GM21360 (cell line): ENCODE measurements at regions not wholly inside any gene's neighbourhood (a gene's known extent, or its start where the extent isn't known, plus 50 kb on each side); places are given as distances from the start of the nearest gene placed in this dataset.
"Not testable (repeated sequence)": the region's sequence is repeated elsewhere in the genome, so short reads cannot be mapped to it uniquely, and the experiment has no call there.

Experiments used
- ATAC-seq: cut with Tn5 transposase; IDR thresholded peaks from one replicate; pipeline ENCODE4 v1.9.1; 2021; ENCODE audit warnings: mild to moderate bottlenecking, moderate library complexity; ENCODE audit not compliant: unreplicated experiment

DNA sequence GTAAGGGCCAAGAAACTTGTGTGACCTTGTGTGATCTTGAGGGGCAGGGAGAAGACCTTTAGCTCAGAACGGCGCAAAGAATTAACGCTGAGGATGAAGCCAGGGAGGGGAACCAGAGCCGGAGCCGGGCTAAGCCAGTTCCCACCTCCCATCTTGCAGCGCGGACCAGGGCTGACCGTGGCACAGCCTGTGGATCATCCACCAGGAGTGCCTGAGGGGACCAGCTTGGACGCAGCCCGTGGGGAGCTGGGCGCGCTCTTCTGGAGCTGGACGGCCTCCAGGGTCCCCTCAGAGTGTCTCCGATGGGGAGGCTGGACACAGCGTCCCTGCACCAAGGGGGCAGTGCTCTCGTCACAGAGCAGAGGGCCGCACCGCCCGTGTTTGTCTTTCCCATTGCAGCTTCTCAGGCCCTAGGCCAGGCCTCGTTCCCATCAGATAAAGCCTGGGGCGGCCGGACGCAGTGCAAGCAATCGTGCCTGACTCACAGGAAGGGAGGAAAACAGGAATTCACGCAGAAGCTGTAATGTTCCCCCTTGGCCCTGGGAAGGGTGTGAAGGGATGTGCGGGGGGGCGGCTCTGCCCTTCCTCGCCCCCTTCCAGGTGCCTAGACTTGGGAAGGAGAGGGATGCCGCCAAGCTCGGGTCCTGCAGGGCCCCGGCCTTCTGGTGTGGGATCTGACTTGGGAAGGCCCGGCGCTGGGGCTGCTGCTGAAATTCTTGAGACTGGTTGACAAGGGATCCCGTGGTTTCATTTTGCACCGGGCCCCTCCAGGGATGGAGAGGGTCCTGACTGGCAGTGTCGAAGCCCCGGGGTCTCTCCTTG, 144.9 kb downstream of the NPIPB11 start:
- ATAC-seq, result not testable (repeated sequence)

- not testable (repeated sequence) for ATAC-seq
Observed at GRCh38 chr16:29260683-29261426, 145.7 kb downstream of the NPIPB11 start.

DNA sequence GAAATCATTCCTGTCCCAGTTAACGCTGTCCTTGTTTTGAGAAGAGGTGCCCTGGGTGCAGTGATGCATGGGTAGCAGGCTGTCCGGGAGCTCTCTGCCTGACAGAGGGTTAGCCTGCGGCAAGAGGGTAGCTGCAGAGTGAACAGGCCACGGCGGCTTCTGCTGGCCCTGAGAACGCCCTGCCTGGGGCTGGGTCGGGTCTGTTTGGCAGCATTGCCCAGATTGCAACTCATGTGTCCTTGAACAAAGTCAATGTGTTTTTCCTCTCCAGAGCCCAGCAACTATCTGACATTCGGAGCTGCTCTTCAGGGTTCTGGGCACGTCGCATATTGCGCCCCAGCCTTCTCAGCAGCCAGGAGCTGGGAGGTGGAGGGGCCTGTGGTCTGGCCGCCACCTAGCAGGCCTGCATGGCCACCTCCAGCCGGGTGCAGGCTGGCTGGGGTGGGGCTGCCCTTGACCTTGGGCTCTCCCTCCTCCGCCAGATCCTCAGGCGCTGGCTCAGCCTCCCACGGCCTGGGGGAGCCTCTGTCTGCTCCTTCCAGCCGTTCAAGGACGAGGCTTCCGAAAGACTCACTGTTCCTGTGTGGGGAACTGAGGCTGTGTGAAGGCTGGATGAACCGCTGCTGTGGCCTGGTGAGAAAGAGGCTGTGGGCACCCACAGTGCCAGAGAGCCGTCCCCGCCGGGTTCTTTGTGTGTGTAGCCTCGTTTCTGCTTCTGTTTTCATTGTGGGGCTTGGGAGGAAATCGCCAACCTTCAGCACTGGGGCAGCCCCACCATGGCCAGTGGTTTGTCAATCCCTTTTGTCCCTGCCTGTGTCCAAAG, 146.7 kb downstream of the NPIPB11 start:
- not testable (repeated sequence) for ATAC-seq

- not testable (repeated sequence) for ATAC-seq
Observed at GRCh38 chr16:29258946-29259634, 147.4 kb downstream of the NPIPB11 start.

- ATAC-seq, result not testable (repeated sequence)
Observed at GRCh38 chr16:29257419-29258336, 148.8 kb downstream of the NPIPB11 start.

- no peak for ATAC-seq
Observed at GRCh38 chr16:29256501-29256981, 150.0 kb downstream of the NPIPB11 start.

DNA sequence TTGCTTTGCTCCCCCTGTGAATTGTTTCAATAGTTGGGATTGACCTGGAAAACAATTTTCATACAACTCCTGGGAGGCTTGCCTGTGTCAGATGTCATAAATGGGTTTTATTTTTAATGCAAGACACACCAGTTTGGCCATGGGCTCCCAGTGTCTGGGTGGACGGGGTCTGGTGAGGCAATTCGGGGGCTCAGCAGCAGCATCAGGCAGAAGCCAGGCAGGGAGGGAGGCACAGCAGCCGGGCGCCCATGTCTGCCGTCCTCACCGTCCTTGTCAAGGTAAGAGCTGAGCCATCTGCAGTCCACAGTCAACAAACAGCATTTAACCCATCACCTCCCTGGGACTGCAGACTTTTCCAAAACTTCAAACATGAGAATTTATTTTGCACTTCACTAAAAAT, 150.6 kb downstream of the NPIPB11 start:
- ATAC-seq, result not testable (repeated sequence)

GRCh38 chr16:29255496-29255796, 151.1 kb downstream of the NPIPB11 start:
- ATAC-seq, result not testable (repeated sequence)

DNA sequence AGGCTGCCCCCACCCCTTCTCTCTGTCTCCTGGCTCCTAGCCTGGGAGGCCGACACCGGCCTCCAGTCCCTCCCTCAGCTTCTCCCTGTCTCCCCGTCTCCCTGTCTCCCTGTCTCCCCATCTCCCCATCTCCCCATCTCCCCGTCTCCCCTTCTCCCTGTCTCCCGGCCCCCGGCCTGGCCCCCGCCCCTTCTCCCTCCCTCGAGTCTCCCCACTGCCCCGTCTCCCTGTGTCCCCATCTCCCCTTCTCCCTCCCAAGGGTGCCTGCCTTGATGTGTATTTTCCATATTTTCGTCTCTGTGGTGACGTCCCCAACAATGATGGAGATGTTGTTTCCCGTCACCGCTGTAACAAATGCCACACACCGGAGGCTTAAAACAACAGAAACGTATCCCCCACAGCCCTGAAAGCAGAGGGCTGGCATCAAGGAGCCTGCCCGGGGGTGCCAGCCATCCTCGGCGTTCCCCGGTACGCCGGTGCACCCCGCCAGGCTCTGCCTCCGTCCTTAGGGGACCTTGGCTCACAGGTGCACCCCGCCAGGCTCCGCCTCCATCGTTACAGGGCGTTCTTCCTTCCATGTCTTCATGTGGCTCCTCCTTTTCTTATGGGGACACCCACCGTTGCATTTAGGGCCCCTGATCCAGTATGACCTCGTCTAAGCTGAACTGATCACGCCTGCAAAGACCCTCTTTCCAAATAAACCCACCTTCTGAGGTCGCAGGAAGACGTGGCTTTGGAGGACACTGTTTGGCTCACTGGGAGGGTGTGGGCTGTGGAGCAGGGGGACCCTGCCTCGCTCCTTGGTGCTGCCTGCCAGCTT, 151.6 kb downstream of the NPIPB11 start:
- no peak for ATAC-seq

GRCh38 chr16:29253716-29254590, 152.6 kb downstream of the NPIPB11 start:
- not testable (repeated sequence) for ATAC-seq

GRCh38 chr16:29253066-29253590, 153.4 kb downstream of the NPIPB11 start:
- not testable (repeated sequence) for ATAC-seq

DNA sequence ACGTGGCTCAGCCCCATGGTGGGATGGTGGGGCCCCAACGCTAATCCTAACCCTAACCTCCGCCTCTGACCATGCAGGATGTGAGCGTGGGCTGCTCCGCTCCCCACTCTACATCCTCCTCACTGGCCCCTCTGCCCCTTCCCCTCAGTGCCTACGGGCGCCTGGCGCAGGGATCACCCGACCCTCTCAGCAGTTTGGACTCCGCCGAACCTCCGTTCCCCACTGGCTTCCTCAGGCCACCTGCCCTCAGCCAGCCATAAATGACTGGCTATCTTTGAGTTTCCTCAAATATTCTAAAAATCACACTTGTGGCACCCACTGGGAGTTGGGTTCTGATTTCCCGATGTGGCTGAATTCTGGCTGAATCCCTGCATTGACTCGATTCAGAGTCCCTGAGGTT, 154.2 kb downstream of the NPIPB11 start:
- not testable (repeated sequence) for ATAC-seq

- ATAC-seq, result not testable (repeated sequence)
Observed at GRCh38 chr16:29251571-29252011, 154.9 kb downstream of the NPIPB11 start.

DNA sequence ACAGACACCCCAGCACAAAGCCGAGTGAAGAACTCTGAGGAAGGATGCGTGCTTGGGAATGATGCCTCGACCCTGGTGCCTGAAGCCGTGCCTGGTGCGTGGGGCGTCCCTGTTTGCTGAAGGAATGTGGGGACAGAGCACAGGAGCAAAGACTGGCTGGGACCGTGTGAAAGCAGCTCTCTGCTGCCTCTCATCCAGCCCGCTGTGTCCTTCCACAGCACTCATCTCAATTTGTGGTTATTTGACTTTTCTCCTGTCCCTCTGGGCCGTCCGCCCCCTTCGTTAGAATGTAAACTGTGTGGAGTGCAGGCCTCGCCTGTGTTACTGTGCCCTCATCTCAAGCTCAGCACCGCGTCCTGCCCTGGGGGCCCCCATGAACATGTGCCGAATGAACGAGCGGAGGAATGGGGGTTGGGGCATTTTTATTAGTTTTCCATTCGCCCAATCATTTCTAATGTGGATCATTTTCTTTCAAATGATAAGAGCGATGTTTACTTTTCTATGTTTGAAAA, 155.5 kb downstream of the NPIPB11 start:
- not testable (repeated sequence) for ATAC-seq

DNA sequence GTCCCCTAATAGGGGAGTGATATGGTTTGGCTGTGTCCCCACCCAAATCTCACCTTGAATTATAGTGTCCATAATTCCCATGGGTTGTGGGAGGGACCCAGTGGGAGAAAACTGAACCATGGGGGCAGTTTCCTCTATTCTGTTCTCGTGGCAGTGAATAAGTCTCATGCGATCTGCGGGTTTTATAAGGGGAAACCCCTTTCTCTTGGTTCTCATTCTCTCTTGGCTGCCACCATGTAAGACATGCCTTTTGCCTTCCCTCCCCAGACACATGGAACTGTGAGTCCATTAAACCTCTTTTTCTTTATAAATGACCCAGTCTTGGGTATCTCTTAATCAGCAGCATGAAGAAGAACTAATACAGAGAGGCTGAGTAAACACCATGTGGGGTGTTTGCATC, 156.0 kb downstream of the NPIPB11 start:
- ATAC-seq, result not testable (repeated sequence)

GRCh38 chr16:29248940-29249318, 157.6 kb downstream of the NPIPB11 start:
- not testable (repeated sequence) for ATAC-seq

- not testable (repeated sequence) for ATAC-seq
Observed at GRCh38 chr16:29248306-29248939, 158.1 kb downstream of the NPIPB11 start.
